ENCODE measurements at regions not wholly inside any gene's neighbourhood (a gene's known extent, or its start where the extent isn't known, plus 50 kb on each side); places are given as distances from the start of the nearest gene placed in this dataset.
"Not testable (repeated sequence)": the region's sequence is repeated elsewhere in the genome, so short reads cannot be mapped to it uniquely, and the experiment has no call there.

GRCh38 chr3:171915275-171915674, 72.1 kb downstream of the TMEM212 start:
- H3K4me2 ChIP-seq (ENCODE audit: low read length) = no peak overlapping the region
- no peaks in the 10 kb centered on the region for H3K9me3 ChIP-seq (replicated peaks; ENCODE audit: low read length)
- H3K4me3 ChIP-seq (ENCODE audit: low read length) = no peak overlapping the region
- H3K9ac ChIP-seq (ENCODE audit: low read depth, low read length) = no peak overlapping the region
- H3K27me3 ChIP-seq (ENCODE audit: control insufficient read depth, insufficient read depth, low read length) = no peaks in the 10 kb centered on the region
- H3K36me3 ChIP-seq (ENCODE audit: insufficient read depth, low read length) = no peaks in the 10 kb centered on the region
- H3K4me1 ChIP-seq (ENCODE audit: control insufficient read depth, insufficient read depth, low read length) = no peaks in the 10 kb centered on the region

GRCh38 chr3:171916888-171917287, 73.7 kb downstream of the TMEM212 start:
- no peak overlapping the region for H3K4me2 ChIP-seq (ENCODE audit: low read length)

GRCh38 chr3:171922629-171923028, 79.5 kb downstream of the TMEM212 start:
- not testable (repeated sequence) for H3K9ac ChIP-seq (ENCODE audit: low read depth, low read length); H3K4me2 ChIP-seq (ENCODE audit: low read length); H3K9me3 ChIP-seq (replicated peaks; ENCODE audit: low read length); H3K4me1 ChIP-seq (ENCODE audit: control insufficient read depth, insufficient read depth, low read length); H3K4me3 ChIP-seq (ENCODE audit: low read length); H3K27me3 ChIP-seq (ENCODE audit: control insufficient read depth, insufficient read depth, low read length); H3K36me3 ChIP-seq (ENCODE audit: insufficient read depth, low read length)

More at GRCh38 chr3:171916888-171917287, 73.7 kb downstream of the TMEM212 start:
- no peak overlapping the region for H3K9ac ChIP-seq (ENCODE audit: low read depth, low read length)
- H3K4me3 ChIP-seq (ENCODE audit: low read length) = no peak overlapping the region
- no peaks in the 10 kb centered on the region for H3K9me3 ChIP-seq (replicated peaks; ENCODE audit: low read length)
- H3K27me3 ChIP-seq (ENCODE audit: control insufficient read depth, insufficient read depth, low read length) = no peaks in the 10 kb centered on the region
- H3K4me1 ChIP-seq (ENCODE audit: control insufficient read depth, insufficient read depth, low read length) = no peaks in the 10 kb centered on the region
- H3K36me3 ChIP-seq (ENCODE audit: insufficient read depth, low read length) = no peaks in the 10 kb centered on the region

- not testable (repeated sequence) for H3K9me3 ChIP-seq (replicated peaks; ENCODE audit: low read length); H3K4me2 ChIP-seq (ENCODE audit: low read length); H3K36me3 ChIP-seq (ENCODE audit: insufficient read depth, low read length); H3K4me1 ChIP-seq (ENCODE audit: control insufficient read depth, insufficient read depth, low read length); H3K27me3 ChIP-seq (ENCODE audit: control insufficient read depth, insufficient read depth, low read length); H3K9ac ChIP-seq (ENCODE audit: low read depth, low read length); H3K4me3 ChIP-seq (ENCODE audit: low read length)
Observed at GRCh38 chr3:171923668-171924067, 80.5 kb downstream of the TMEM212 start.

- not testable (repeated sequence) for H3K9me3 ChIP-seq (replicated peaks; ENCODE audit: low read length); H3K4me1 ChIP-seq (ENCODE audit: control insufficient read depth, insufficient read depth, low read length); H3K27me3 ChIP-seq (ENCODE audit: control insufficient read depth, insufficient read depth, low read length); H3K9ac ChIP-seq (ENCODE audit: low read depth, low read length); H3K4me2 ChIP-seq (ENCODE audit: low read length); H3K36me3 ChIP-seq (ENCODE audit: insufficient read depth, low read length); H3K4me3 ChIP-seq (ENCODE audit: low read length)
Observed at GRCh38 chr3:171924864-171925263, 81.7 kb downstream of the TMEM212 start.

- no peak overlapping the region for H3K4me2 ChIP-seq (ENCODE audit: low read length)
Observed at GRCh38 chr3:171932153-171932611, 89.0 kb downstream of the TMEM212 start.

GRCh38 chr3:171933441-171933840, 90.3 kb downstream of the TMEM212 start:
- Histone ChIP-seq H3K27me3 (ENCODE audit: control insufficient read depth, insufficient read depth, low read length) (no peaks in the 10 kb centered on the region), H3K4me2 (ENCODE audit: low read length) (no peak overlapping the region), H3K4me3 (ENCODE audit: low read length) (no peak overlapping the region), H3K9me3 (replicated peaks; ENCODE audit: low read length) (no peaks in the 10 kb centered on the region), H3K9ac (ENCODE audit: low read depth, low read length) (no peak overlapping the region), H3K36me3 (ENCODE audit: insufficient read depth, low read length) (no peaks in the 10 kb centered on the region), H3K4me1 (ENCODE audit: control insufficient read depth, insufficient read depth, low read length) (peaks cover 6% of the 10 kb centered on the region)

More at GRCh38 chr3:171932153-171932611, 89.0 kb downstream of the TMEM212 start:
- no peaks in the 10 kb centered on the region for H3K36me3 ChIP-seq (ENCODE audit: insufficient read depth, low read length)
- no peak overlapping the region for H3K4me3 ChIP-seq (ENCODE audit: low read length)
- no peak overlapping the region for H3K9ac ChIP-seq (ENCODE audit: low read depth, low read length)
- H3K9me3 ChIP-seq (replicated peaks; ENCODE audit: low read length) = no peaks in the 10 kb centered on the region
- H3K4me1 ChIP-seq (ENCODE audit: control insufficient read depth, insufficient read depth, low read length) = peaks cover 6% of the 10 kb centered on the region
- H3K27me3 ChIP-seq (ENCODE audit: control insufficient read depth, insufficient read depth, low read length) = no peaks in the 10 kb centered on the region

GRCh38 chr3:171935261-171936123, 92.3 kb downstream of the TMEM212 start:
- Histone ChIP-seq H3K4me3 (ENCODE audit: low read length) (no peak overlapping the region), H3K36me3 (ENCODE audit: insufficient read depth, low read length) (no peaks in the 10 kb centered on the region), H3K4me2 (ENCODE audit: low read length) (no peak overlapping the region), H3K27me3 (ENCODE audit: control insufficient read depth, insufficient read depth, low read length) (no peaks in the 10 kb centered on the region), H3K9ac (ENCODE audit: low read depth, low read length) (no peak overlapping the region), H3K4me1 (ENCODE audit: control insufficient read depth, insufficient read depth, low read length) (peaks cover 6% of the 10 kb centered on the region), H3K9me3 (replicated peaks; ENCODE audit: low read length) (no peaks in the 10 kb centered on the region)

- Histone ChIP-seq H3K4me2 (ENCODE audit: low read length) (no peak overlapping the region), H3K36me3 (ENCODE audit: insufficient read depth, low read length) (no peaks in the 10 kb centered on the region), H3K9me3 (replicated peaks; ENCODE audit: low read length) (no peaks in the 10 kb centered on the region), H3K9ac (ENCODE audit: low read depth, low read length) (no peak overlapping the region), H3K4me3 (ENCODE audit: low read length) (no peak overlapping the region), H3K27me3 (ENCODE audit: control insufficient read depth, insufficient read depth, low read length) (no peaks in the 10 kb centered on the region), H3K4me1 (ENCODE audit: control insufficient read depth, insufficient read depth, low read length) (peaks cover 6% of the 10 kb centered on the region)
Observed at GRCh38 chr3:171936191-171936841, 93.2 kb downstream of the TMEM212 start.

GRCh38 chr3:171939578-171939977, 96.4 kb downstream of the TMEM212 start:
- H3K9me3 ChIP-seq (replicated peaks; ENCODE audit: low read length) = no peaks in the 10 kb centered on the region
- no peak overlapping the region for H3K9ac ChIP-seq (ENCODE audit: low read depth, low read length)
- no peak overlapping the region for H3K4me3 ChIP-seq (ENCODE audit: low read length)
- no peak overlapping the region for H3K4me2 ChIP-seq (ENCODE audit: low read length)
- H3K36me3 ChIP-seq (ENCODE audit: insufficient read depth, low read length) = no peaks in the 10 kb centered on the region
- no peaks in the 10 kb centered on the region for H3K27me3 ChIP-seq (ENCODE audit: control insufficient read depth, insufficient read depth, low read length)
- H3K4me1 ChIP-seq (ENCODE audit: control insufficient read depth, insufficient read depth, low read length) = peaks cover 6% of the 10 kb centered on the region

- no peak overlapping the region for H3K4me2 ChIP-seq (ENCODE audit: low read length)
Observed at GRCh38 chr3:171940151-171940649, 97.1 kb downstream of the TMEM212 start.

More at GRCh38 chr3:171940151-171940649, 97.1 kb downstream of the TMEM212 start:
- Histone ChIP-seq H3K27me3 (ENCODE audit: control insufficient read depth, insufficient read depth, low read length) (no peaks in the 10 kb centered on the region), H3K4me3 (ENCODE audit: low read length) (no peak overlapping the region), H3K36me3 (ENCODE audit: insufficient read depth, low read length) (no peaks in the 10 kb centered on the region), H3K4me1 (ENCODE audit: control insufficient read depth, insufficient read depth, low read length) (peaks cover 6% of the 10 kb centered on the region), H3K9ac (ENCODE audit: low read depth, low read length) (no peak overlapping the region), H3K9me3 (replicated peaks; ENCODE audit: low read length) (no peaks in the 10 kb centered on the region)
